OCI-M1 (cell line): ENCODE measurements at regions not wholly inside any gene's neighbourhood (a gene's known extent, or its start where the extent isn't known, plus 50 kb on each side); places are given as distances from the start of the nearest gene placed in this dataset.

Experiments used
- DNase-seq: peaks from one replicate; lab custom pipeline; 2025; lab: John Stamatoyannopoulos, UW

- DNase-seq: no peak
Measured at GRCh38 chr13:60787083-60787482, 390.1 kb downstream of the TDRD3 start.

GRCh38 chr13:60772726-60773125 lies 375.7 kb downstream of the TDRD3 start:
- DNase-seq: no peak

DNA sequence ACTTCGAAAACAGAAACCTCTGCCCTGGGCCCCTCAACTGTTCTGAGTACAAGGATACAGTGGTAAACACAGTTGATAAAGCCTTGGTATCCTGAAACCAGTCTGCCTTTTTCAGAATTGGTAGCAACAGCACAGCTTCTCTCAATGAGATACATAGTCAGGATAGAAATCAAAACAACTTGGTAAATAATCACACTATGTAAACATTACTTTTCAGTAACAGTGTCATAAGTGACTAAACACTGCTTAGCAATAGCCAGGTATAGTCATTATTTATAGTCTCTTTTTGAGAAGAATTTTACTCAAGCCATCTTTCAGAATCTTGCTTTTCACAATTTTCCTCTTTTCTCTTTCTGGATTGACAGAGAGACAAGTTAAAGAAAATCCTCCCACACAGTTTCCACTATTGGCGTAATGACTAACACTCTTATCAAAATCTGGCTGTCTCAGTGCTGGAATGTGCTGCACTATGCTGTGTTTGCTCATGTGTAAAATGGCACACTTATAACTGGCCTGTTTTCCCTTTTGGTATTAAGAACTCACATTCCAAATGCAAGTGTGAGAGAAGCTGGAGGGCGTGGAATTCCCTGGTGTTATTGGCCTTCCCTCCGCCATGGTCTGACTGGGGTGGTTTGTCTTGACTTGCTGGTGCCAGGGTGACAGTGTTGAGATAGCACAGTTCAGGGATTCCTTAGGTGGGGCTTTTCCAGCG lies 368.8 kb downstream of the TDRD3 start:
- peak; percentile 74 for DNase-seq

- DNase-seq: peak; percentile 93
Measured at GRCh38 chr13:60759499-60759898, 362.5 kb downstream of the TDRD3 start.

- no peak for DNase-seq
Measured at GRCh38 chr13:60758637-60759036, 361.6 kb downstream of the TDRD3 start.

GRCh38 chr13:60757501-60758215 lies 360.6 kb downstream of the TDRD3 start:
- DNase-seq: no peak

DNA sequence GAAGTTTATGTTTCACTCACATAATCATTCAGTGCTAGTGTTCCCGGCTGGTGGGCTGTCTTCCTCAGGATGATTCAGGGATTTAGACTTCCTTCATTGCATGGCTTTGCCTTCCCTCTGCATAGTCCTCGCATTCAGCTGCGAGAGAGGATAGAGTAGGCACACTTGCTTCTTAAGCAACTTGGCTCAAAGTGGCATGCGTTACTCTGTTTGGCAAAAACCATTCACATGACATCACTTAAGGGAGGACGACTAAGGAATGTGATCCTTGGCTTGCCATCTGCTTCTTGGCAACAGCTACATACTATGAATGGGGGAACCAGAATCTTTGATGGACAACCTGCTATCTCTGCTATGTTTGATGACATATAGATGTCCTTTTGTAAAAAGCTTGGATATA lies 359.3 kb downstream of the TDRD3 start:
- DNase-seq: no peak

DNA sequence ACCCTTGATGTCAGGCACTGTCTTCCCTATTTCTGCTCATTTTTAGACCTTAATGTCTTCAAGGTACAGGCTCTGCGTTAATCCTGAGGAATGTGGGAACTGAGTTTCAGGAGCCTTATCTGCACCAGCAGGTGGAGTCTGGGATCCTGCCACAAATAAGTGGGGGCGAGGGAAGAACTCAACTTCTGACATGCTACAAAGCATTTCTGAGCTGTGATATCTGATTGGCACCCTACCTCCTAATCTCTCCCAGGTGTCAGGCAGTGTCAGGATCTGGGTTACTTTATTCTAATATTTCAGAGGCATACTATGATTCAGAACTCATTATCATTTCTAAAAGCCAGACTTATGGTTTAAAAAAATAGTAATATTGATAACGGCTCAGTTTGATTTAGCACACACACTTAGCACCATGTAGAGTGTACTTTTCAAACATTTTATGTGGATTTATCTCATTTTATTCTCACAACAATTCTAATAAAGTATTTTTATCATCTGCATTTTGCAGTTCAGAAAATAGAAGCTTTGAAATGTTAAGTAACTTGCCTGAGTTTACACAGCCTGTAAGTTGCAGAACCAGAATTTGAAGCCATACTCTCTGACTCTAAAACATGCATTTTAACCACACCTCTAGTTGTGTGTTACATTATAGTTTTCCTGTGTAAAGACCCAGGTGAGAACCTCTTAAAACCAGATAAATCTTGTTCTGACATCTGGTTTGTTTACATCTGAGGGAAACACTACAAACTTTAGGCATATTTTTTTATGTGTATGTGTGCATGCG lies 358.6 kb downstream of the TDRD3 start:
- peak; percentile 60 for DNase-seq

- DNase-seq: peak; percentile 89
Measured at GRCh38 chr13:60754211-60755090, 357.4 kb downstream of the TDRD3 start.

GRCh38 chr13:60753641-60754040 lies 356.6 kb downstream of the TDRD3 start:
- DNase-seq: no peak

DNA sequence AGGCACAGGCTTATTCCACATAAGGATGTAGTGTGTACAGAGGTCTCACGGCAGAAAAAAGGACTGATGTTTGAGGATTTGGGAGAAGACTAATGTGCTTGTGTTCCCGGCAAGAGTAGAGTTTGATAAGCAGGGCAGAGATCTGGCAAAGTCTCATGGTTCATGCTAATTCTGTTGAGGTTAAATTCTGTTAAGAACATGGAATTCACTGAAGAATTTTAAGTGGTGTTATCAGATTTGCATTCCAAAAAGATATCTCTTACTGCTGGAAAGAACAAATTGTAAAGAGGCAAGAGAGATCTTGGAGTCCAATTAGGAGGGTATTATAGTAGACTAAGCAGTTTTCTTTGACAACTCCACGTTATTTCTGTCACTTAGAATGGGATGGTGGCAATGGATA lies 348.3 kb downstream of the TDRD3 start:
- DNase-seq: no peak

GRCh38 chr13:60733933-60734332 lies 336.9 kb downstream of the TDRD3 start:
- no peak for DNase-seq

DNA sequence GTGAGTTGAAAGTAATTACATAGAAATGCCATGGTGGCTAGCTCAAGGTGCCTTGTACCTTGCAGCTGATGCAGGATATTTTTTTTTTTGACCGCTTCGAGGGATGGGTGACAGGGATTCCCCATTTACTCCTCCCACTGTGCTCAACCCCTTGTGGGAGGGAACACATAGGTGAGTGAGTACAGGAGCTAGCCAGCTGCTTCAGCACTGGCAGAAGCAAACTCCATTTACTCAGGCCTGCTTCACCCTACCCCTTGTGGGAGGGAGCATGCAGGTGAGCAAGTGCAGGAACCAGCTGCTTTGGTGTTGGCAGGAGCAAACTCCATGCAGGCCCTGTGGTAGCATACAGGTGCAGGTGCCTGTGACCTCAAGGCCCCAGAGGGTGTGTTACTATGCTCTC lies 330.1 kb downstream of the TDRD3 start:
- DNase-seq: no peak

DNA sequence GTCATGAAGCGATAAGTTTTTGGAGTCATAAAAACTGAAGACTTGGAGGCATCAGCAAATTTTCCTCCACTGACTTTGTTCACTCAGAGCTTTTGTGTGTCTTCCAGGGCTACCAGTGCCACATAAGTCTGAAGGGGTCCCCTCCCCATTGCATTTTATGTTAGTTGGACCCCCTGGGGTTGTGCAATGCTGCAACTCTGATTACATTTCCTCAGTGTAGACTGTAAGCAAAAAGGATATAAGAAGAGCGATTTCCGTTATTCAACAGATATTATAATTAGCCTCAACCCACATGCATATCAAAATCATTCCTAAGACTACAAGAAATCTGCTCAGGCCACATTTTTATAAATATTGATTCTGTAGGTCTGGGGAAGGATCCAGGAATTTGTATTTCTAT lies 324.0 kb downstream of the TDRD3 start:
- DNase-seq: no peak

- no peak for DNase-seq
Measured at GRCh38 chr13:60720590-60720989, 323.6 kb downstream of the TDRD3 start.

DNA sequence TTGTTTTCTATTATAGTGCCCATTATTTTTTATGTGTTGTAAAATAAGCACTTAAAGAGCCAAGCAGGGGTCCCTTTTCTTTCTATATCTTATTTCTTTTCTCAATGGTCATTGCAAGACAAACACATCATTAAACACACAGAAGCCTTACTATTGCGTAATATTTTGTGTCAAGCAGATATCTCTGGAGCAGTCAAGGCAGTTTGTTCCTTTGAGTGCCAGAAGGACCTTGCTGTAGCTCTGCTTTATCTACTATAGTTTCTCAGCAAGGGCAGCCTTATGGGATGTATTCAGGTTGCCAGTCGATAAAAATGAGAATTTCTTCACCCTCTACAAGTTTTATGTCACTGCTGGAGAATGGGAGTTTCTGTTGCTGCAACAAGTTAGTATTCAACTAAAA lies 319.3 kb downstream of the TDRD3 start:
- DNase-seq: peak; percentile 82

- no peak for DNase-seq
Measured at GRCh38 chr13:60707878-60708277, 310.9 kb downstream of the TDRD3 start.

GRCh38 chr13:60701895-60702294 lies 304.9 kb downstream of the TDRD3 start:
- no peak for DNase-seq

DNA sequence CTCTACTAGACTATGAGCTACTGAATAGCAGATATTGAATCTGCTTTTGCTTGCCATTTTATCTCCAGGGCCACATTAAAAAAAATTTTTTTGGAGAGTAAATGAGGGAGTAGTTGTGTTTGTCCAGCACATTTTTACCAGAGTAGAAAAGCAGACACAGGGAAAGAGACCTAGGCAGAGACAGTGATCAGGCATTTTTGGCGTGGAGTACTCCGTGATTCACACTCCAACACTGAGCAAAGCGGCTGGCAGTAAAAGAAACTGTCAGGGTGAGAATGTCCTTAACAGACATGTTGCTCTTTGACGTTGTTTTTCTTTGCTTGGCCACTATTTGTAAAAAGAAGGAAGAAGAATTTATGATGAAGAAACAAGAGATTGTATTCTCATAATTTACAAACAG lies 304.0 kb downstream of the TDRD3 start:
- DNase-seq: no peak

- DNase-seq: no peak
Measured at GRCh38 chr13:60699636-60700035, 302.6 kb downstream of the TDRD3 start.

- peak; percentile 8 for DNase-seq
Measured at GRCh38 chr13:60696602-60697001, 299.6 kb downstream of the TDRD3 start.

GRCh38 chr13:60691268-60691667 lies 294.2 kb downstream of the TDRD3 start:
- no peak for DNase-seq
